ENCODE measurements at regions not wholly inside any gene's neighbourhood (a gene's known extent, or its start where the extent isn't known, plus 50 kb on each side); places are given as distances from the start of the nearest gene placed in this dataset.

GRCh38 chr9:113786071-113786470 is 90.0 kb upstream of the ZNF618 start:
- Histone ChIP-seq H3K4me3 (no peak overlapping the region), H3K27me3 (peaks cover 6% of the 10 kb centered on the region), H3K9me3 (no peaks in the 10 kb centered on the region), H3K4me1 (no peaks in the 10 kb centered on the region), H3K36me3 (no peaks in the 10 kb centered on the region), H3K27ac (no peak overlapping the region)
- TF ChIP-seq POLR2AphosphoS5 (IDR thresholded peaks at IDR 0.05) (no peak), EP300 (IDR thresholded peaks at IDR 0.05) (no peak), POLR2A (IDR thresholded peaks at IDR 0.05) (no peak), CTCF (IDR thresholded peaks at IDR 0.05) (no peak)
- no peak for DNase-seq (ENCODE audit: low spot score in 2 of 2)
- 74% methylated on average over 4 of the region's 4 CpGs for WGBS

GRCh38 chr9:113787871-113788270 is 88.2 kb upstream of the ZNF618 start:
- Histone ChIP-seq H3K27ac (no peak overlapping the region), H3K27me3 (no peaks in the 10 kb centered on the region), H3K9me3 (no peaks in the 10 kb centered on the region), H3K4me3 (no peak overlapping the region), H3K4me1 (no peaks in the 10 kb centered on the region), H3K36me3 (no peaks in the 10 kb centered on the region)
- TF ChIP-seq CTCF (IDR thresholded peaks at IDR 0.05) = no peak
- TF ChIP-seq EP300 (IDR thresholded peaks at IDR 0.05) = no peak
- TF ChIP-seq POLR2AphosphoS5 (IDR thresholded peaks at IDR 0.05) = no peak
- no peak for TF ChIP-seq POLR2A (IDR thresholded peaks at IDR 0.05)
- no peak for DNase-seq (ENCODE audit: low spot score in 2 of 2)
- WGBS = 98% methylated on average over 8 of the region's 8 CpGs

- Histone ChIP-seq H3K4me3 (no peak overlapping the region), H3K4me1 (no peaks in the 10 kb centered on the region), H3K9me3 (no peaks in the 10 kb centered on the region), H3K27ac (no peak overlapping the region), H3K27me3 (no peaks in the 10 kb centered on the region), H3K36me3 (no peaks in the 10 kb centered on the region)
- WGBS = 49% methylated on average over 10 of the region's 10 CpGs
- DNase-seq (ENCODE audit: low spot score in 2 of 2) = no peak
- no peak for TF ChIP-seq CTCF (IDR thresholded peaks at IDR 0.05)
Measured at GRCh38 chr9:113788616-113789330, 87.3 kb upstream of the ZNF618 start.

GRCh38 chr9:113790093-113790492 is 86.0 kb upstream of the ZNF618 start:
- H3K27ac ChIP-seq = no peak overlapping the region
- WGBS = 95% methylated on average over 11 of the region's 11 CpGs
- no peaks in the 10 kb centered on the region for H3K4me1 ChIP-seq
- no peaks in the 10 kb centered on the region for H3K36me3 ChIP-seq
- DNase-seq (ENCODE audit: low spot score in 2 of 2) = no peak
- H3K4me3 ChIP-seq = no peak overlapping the region
- TF ChIP-seq CTCF (IDR thresholded peaks at IDR 0.05) (no peak), POLR2AphosphoS5 (IDR thresholded peaks at IDR 0.05) (no peak), EP300 (IDR thresholded peaks at IDR 0.05) (no peak), POLR2A (IDR thresholded peaks at IDR 0.05) (no peak)
- no peaks in the 10 kb centered on the region for H3K27me3 ChIP-seq
- no peaks in the 10 kb centered on the region for H3K9me3 ChIP-seq

GRCh38 chr9:113793558-113793957 is 82.6 kb upstream of the ZNF618 start:
- 90% methylated on average over 9 of the region's 9 CpGs for WGBS
- H3K27ac ChIP-seq = no peak overlapping the region
- TF ChIP-seq POLR2A (IDR thresholded peaks at IDR 0.05) (no peak), EP300 (IDR thresholded peaks at IDR 0.05) (no peak), POLR2AphosphoS5 (IDR thresholded peaks at IDR 0.05) (no peak), CTCF (IDR thresholded peaks at IDR 0.05) (no peak)
- H3K27me3 ChIP-seq = peaks cover 5% of the 10 kb centered on the region
- H3K4me3 ChIP-seq = no peak overlapping the region
- H3K9me3 ChIP-seq = no peaks in the 10 kb centered on the region
- H3K4me1 ChIP-seq = no peaks in the 10 kb centered on the region
- DNase-seq (ENCODE audit: low spot score in 2 of 2) = no peak
- no peaks in the 10 kb centered on the region for H3K36me3 ChIP-seq

All from suprapubic skin (tissue), 4 donors.